Brain microvascular endothelial cell (primary cell): ENCODE measurements at regions not wholly inside any gene's neighbourhood (a gene's known extent, or its start where the extent isn't known, plus 50 kb on each side); places are given as distances from the start of the nearest gene placed in this dataset.

ENCODE experiments used
- DNase-seq: peaks from one replicate; pipeline ENCODE4 v3.0.0-alpha.2; 2020
- H3K27ac ChIP-seq: fragments of 250-450 bp; sonication (Bioruptor Pico); 2 replicates; pipeline ENCODE4 v1.5.1; 2020; ENCODE audit warnings: mild to moderate bottlenecking, moderate library complexity
- H3K27me3 ChIP-seq: fragments of 250-450 bp; sonication (Bioruptor Pico); replicated peaks from 2 replicates; pipeline ENCODE4 v1.5.1; 2020; ENCODE audit warnings: mild to moderate bottlenecking
- H3K36me3 ChIP-seq: fragments of 250-450 bp; sonication (Bioruptor Pico); replicated peaks from 2 replicates; pipeline ENCODE4 v1.5.1; 2020; ENCODE audit warnings: mild to moderate bottlenecking
- H3K4me3 ChIP-seq: 2 replicates; pipeline ENCODE4 v1.5.1; 2011; ENCODE audit warnings: low read depth, mild to moderate bottlenecking, control low read depth, low read length, moderate library complexity
- CTCF ChIP-seq: IDR thresholded peaks from 2 replicates; pipeline ENCODE4 v1.5.1; 2011; ENCODE audit warnings: low read depth, mild to moderate bottlenecking, moderate library complexity, low read length, control low read depth, inconsistent platforms; ENCODE audit errors: missing control alignments
- in situ Hi-C: cut with HindIII; loops from 2 replicates; pipeline ENCODE4 v1.10.0; 2017; ENCODE audit warnings: low sequenced_read_pairs, low pct_ligation_motif_present

- in situ Hi-C loops = no loop called here
- no peak for TF ChIP-seq CTCF
- no peaks in the 10 kb centered on the region for H3K27me3 ChIP-seq
Observed at GRCh38 chr13:64289702-64290101, 2874.1 kb upstream of the PCDH20 start.

DNA sequence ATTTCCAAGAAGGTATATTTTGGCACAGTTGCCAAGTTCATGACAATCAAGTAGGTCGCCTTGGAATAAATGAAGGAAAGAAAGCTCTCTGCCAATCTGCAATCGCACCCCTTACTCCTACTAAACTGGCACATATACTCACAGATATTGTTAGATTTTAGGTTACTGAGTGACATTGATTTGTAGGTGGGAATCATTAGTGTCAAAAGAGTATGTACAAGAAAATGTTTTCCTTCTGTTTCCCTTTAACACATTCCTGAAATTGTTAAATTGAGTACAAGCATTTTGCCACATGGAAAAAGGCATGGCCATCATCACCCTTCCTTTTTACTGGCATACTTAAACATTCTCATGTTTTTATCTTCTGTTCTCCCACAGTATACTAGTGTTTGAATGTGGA is 2868.3 kb upstream of the PCDH20 start:
- TF ChIP-seq CTCF = no peak
- H3K36me3 ChIP-seq = no peaks in the 10 kb centered on the region
- in situ Hi-C loops = no loop called here
- no peak overlapping the region for H3K4me3 ChIP-seq
- H3K27ac ChIP-seq = no peak overlapping the region
- no peaks in the 10 kb centered on the region for H3K27me3 ChIP-seq
- DNase-seq = no peak

More at GRCh38 chr13:64289702-64290101, 2874.1 kb upstream of the PCDH20 start:
- DNase-seq = no peak
- Histone ChIP-seq H3K4me3 (no peak overlapping the region), H3K27ac (no peak overlapping the region), H3K36me3 (no peaks in the 10 kb centered on the region)

GRCh38 chr13:64278493-64278892 is 2862.8 kb upstream of the PCDH20 start:
- H3K4me3 ChIP-seq = no peak overlapping the region
- peak overlapping the region; percentile 68 for H3K27ac ChIP-seq
- peak; percentile 59 for DNase-seq
- in situ Hi-C loops = no loop called here
- no peak for TF ChIP-seq CTCF
- no peaks in the 10 kb centered on the region for H3K36me3 ChIP-seq
- no peaks in the 10 kb centered on the region for H3K27me3 ChIP-seq

DNA sequence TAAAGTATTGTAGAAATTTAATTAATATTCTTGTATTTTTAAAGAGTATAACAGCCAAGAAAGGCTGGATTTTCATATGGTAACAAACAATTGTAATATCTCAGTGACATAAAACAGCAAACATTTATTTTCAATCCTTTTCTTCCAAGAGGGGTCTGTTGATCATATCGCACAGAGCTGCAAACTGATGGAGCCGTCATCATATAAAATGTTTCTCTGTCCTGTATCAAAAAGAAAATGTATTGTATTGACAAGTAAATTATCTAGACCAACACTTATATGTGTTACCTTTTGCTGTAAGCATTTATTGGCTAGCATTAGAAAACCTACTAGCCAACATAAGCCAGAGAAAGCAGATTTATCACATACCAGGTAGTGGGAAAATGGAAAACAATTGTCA is 2861.4 kb upstream of the PCDH20 start:
- Histone ChIP-seq H3K4me3 (no peak overlapping the region), H3K36me3 (no peaks in the 10 kb centered on the region), H3K27me3 (no peaks in the 10 kb centered on the region), H3K27ac (no peak overlapping the region)
- TF ChIP-seq CTCF = no peak
- in situ Hi-C loops = no loop called here
- DNase-seq = no peak

DNA sequence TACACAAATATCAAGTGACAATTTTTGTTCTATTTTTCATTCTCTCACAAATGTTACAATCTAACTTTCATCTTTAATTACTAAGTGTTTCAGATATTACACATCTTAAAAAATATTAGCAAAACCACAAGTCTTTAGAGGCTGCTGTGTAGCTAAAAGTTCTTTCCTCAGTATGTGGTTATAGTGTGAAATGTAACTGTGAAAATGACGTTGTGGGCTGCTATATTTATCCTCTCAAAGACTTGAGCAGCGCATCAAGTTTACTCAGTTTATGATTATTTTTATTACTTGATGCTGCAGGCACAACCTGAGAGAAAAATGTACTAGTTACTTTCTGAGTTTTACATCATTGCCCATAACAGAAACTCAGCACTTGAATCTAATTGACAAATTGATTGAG is 2860.6 kb upstream of the PCDH20 start:
- in situ Hi-C loops = no loop called here
- no peak overlapping the region for H3K4me3 ChIP-seq
- no peak for TF ChIP-seq CTCF
- H3K36me3 ChIP-seq = no peaks in the 10 kb centered on the region
- DNase-seq = no peak
- H3K27ac ChIP-seq = no peak overlapping the region
- no peaks in the 10 kb centered on the region for H3K27me3 ChIP-seq

GRCh38 chr13:64274481-64275217 is 2859.0 kb upstream of the PCDH20 start:
- Histone ChIP-seq H3K27ac (no peak overlapping the region), H3K4me3 (no peak overlapping the region), H3K36me3 (no peaks in the 10 kb centered on the region), H3K27me3 (no peaks in the 10 kb centered on the region)
- in situ Hi-C loops = no loop called here
- DNase-seq = peak; percentile 32
- no peak for TF ChIP-seq CTCF
